ENCODE measurements at regions not wholly inside any gene's neighbourhood (a gene's known extent, or its start where the extent isn't known, plus 50 kb on each side); places are given as distances from the start of the nearest gene placed in this dataset.

DNA sequence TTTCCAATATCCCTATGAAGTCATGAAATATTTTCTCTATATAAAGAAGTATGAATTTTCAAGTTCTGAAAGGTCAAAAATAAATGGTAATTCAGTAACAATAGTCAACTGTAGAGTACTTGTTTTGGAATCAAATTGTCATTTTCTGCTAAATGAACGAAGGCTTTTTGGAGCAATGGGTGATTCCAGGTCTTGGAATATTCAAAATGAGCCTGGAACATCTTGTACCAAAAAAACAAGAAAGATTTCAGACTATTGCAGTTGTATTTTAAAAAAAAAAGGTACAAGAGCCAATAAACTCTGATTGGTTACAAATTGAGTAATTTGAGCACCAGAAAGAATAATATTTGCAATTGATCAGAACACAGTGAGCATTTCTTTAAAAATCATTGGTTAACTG is 730.1 kb downstream of the DTWD2 start:
- Histone ChIP-seq H3K4me3 (no peak overlapping the region), H3K9me3 (no peaks in the 10 kb centered on the region), H3K27ac (no peak overlapping the region), H3K4me1 (no peaks in the 10 kb centered on the region), H3K36me3 (no peaks in the 10 kb centered on the region), H3K27me3 (no peaks in the 10 kb centered on the region)
- no peak for DNase-seq
- TF ChIP-seq POLR2A (IDR thresholded peaks at IDR 0.05), result no peak
- TF ChIP-seq, protein P1, sequence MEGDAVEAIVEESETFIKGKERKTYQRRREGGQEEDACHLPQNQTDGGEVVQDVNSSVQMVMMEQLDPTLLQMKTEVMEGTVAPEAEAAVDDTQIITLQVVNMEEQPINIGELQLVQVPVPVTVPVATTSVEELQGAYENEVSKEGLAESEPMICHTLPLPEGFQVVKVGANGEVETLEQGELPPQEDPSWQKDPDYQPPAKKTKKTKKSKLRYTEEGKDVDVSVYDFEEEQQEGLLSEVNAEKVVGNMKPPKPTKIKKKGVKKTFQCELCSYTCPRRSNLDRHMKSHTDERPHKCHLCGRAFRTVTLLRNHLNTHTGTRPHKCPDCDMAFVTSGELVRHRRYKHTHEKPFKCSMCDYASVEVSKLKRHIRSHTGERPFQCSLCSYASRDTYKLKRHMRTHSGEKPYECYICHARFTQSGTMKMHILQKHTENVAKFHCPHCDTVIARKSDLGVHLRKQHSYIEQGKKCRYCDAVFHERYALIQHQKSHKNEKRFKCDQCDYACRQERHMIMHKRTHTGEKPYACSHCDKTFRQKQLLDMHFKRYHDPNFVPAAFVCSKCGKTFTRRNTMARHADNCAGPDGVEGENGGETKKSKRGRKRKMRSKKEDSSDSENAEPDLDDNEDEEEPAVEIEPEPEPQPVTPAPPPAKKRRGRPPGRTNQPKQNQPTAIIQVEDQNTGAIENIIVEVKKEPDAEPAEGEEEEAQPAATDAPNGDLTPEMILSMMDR (IDR thresholded peaks at IDR 0.05), result no peak

DNA sequence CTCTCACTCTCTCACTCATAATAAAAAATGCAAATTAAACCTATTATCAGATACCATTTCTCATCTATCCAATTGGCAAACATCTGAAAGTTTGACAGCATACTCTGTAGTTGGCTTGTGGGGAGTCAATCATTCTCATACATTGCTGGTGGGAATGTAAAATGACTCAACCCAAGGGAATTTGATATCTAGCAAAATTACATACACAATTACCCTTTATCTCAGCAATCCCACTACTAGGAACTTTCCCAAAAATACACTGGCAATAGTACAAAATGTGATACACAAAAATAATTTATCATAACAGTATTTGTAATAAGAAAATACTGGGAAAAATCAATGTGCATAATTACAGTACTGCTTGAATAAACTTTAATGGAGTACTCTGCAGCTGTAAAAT is 731.3 kb downstream of the DTWD2 start:
- no peak overlapping the region for H3K27ac ChIP-seq
- no peaks in the 10 kb centered on the region for H3K36me3 ChIP-seq
- no peaks in the 10 kb centered on the region for H3K27me3 ChIP-seq
- no peak for TF ChIP-seq POLR2A (IDR thresholded peaks at IDR 0.05)
- TF ChIP-seq, protein P1 (IDR thresholded peaks at IDR 0.05), result no peak
- DNase-seq, result no peak
- no peaks in the 10 kb centered on the region for H3K9me3 ChIP-seq
- H3K4me3 ChIP-seq, result no peak overlapping the region
- H3K4me1 ChIP-seq, result no peaks in the 10 kb centered on the region

DNA sequence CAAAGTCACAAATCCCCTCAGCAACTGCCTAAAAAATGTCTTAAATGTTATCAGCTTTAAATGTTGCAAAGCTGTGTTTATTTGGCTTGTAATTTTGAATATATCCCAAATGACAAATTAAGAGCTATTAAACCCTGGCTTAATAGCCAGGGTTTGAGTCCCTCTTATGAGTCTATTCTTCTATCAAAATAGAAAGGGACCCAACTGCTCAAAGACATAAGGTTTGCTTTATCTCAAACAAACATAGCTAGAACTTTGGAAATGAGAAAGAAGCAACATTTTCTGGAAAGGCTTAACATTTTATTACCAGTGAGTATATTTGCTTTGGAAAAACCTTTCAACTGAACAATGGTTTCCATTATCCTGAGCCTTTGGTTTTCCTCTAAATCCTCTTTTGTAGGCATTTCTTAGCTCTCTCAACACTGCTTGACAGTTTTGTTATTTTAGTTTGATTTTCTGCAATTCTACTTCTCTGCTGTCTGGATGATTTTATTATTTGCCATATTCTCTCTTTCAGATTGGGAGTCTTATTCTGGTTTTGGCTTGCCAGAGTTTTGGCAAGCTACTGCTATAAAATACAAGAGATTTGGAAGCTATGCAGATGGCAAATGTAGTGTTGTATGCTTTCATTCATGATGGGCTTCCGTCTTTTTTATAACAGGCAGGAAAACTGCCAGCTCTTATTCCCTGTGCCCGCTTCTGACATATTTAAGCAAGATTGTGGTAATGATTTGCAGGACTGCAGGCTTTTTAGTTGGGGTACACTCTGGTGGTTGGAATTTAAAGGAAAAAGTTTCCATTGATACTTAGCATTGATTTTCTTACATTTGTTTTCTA is 734.9 kb downstream of the DTWD2 start:
- H3K4me1 ChIP-seq, result no peaks in the 10 kb centered on the region
- TF ChIP-seq POLR2A (IDR thresholded peaks at IDR 0.05), result no peak
- TF ChIP-seq, protein P1 (IDR thresholded peaks at IDR 0.05), result no peak
- no peaks in the 10 kb centered on the region for H3K36me3 ChIP-seq
- DNase-seq, result no peak
- H3K27ac ChIP-seq, result no peak overlapping the region
- no peaks in the 10 kb centered on the region for H3K27me3 ChIP-seq
- no peak overlapping the region for H3K4me3 ChIP-seq
- H3K9me3 ChIP-seq, result peaks cover 0 to 9% (median 0%) of the 10 kb centered on the region in 4 donors

DNA sequence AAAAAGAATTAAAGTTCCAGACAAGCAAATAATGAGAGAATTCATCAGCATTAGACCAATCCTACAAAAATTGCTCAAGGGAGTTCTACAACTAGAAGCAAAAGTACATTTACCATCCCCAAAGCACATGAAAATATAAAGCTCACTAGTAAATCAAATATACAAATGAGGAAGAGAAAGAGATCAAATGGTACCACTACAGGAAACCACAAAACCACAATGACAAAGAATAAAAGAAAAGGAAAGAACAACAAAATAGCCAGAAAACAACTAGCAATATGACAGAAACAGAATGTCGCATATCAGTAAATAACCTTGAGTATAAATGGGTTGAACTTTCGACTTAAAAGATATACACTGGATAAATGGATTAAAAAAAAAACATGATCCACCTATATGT is 739.0 kb downstream of the DTWD2 start:
- H3K4me1 ChIP-seq, result no peaks in the 10 kb centered on the region
- H3K4me3 ChIP-seq, result no peak overlapping the region
- no peak overlapping the region for H3K27ac ChIP-seq
- peaks cover 0 to 9% (median 0%) of the 10 kb centered on the region in 4 donors for H3K9me3 ChIP-seq
- H3K27me3 ChIP-seq, result no peaks in the 10 kb centered on the region
- no peaks in the 10 kb centered on the region for H3K36me3 ChIP-seq
- TF ChIP-seq, protein P1 (IDR thresholded peaks at IDR 0.05), result no peak
- DNase-seq, result no peak

DNA sequence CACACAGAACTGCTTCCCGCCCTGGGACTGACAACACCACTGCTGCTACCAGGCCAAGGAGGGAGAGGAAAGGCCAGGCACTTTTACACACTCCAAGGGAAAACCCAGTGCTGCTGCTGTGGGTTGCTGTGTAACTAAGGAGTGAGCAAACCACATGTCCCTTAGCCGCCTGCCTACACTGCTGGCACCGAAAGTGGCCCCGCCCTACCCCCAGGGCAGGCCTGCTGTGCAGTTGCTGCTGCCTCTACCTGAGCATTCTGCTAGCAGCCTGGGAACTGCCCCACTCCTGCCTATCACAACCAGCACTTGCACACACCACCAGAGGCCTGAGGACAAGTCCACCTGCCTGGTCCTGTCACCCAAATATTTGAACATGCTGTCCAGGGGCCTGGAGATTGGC is 740.9 kb downstream of the DTWD2 start:
- Histone ChIP-seq H3K27me3 (no peaks in the 10 kb centered on the region), H3K9me3 (peaks cover 0 to 9% (median 0%) of the 10 kb centered on the region in 4 donors), H3K4me1 (no peaks in the 10 kb centered on the region), H3K4me3 (no peak overlapping the region), H3K36me3 (no peaks in the 10 kb centered on the region), H3K27ac (no peak overlapping the region)
- DNase-seq, result no peak
- TF ChIP-seq, protein P1 (IDR thresholded peaks at IDR 0.05), result no peak
- TF ChIP-seq POLR2A (IDR thresholded peaks at IDR 0.05), result no peak

All from Peyer's patch (tissue), 4 donors.